HG02870 (cell line): ENCODE measurements at regions not wholly inside any gene's neighbourhood (a gene's known extent, or its start where the extent isn't known, plus 50 kb on each side); places are given as distances from the start of the nearest gene placed in this dataset.
A peak's percentile ranks its signal among the peaks of the same experiment; 100 is the strongest.

Experiments used
- ATAC-seq: cut with Tn5 transposase; IDR thresholded peaks from one replicate; pipeline ENCODE4 v1.9.1; 2021; ENCODE audit warnings: mild to moderate bottlenecking, moderate library complexity; ENCODE audit not compliant: unreplicated experiment

DNA sequence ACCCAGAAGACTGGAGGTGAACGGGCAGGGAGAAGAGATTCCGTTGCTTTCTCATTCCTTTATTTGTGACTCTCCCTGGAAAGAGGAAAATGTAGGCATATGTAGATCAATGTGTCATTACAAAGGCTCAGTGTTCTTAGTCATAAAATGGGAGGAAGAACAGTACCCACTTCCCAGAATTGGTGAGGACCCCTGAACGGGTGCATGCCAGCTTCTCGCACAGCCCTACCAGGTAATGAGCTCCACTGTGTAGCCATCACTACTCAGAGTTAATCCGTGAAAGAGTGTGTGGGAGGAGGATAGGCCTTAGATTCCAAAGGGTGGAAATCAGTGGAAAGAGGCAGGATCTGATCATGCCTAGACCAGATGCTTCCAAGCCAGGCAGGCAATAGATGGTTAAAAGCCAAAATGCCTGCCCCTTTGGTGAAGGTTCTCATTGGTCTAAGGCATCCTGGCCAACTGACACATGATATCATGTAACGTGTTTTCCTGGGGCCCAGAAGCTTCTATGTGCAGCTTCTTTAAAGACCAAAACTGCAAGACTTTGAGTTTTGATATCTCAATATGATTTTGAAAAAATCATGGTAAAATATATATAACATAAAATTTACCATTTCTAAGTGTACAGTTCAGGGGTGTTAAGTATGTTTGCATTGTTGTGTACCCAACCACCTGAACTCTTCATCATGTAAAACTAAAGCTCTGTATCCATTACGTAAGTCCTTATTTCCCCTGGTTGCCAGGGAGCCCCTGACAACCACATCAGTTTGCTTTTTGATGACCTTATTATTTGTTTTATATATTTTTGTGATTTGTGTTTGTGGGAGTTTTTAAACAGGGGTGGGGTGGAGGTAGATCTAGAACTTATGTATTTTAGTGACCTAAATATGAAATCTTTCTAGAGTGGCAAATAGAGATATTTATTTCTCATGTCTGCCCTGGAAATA, 402.2 kb upstream of the CFAP20DC start:
- no peak for ATAC-seq

- peak; percentile 93 for ATAC-seq
These were observed 401.3 kb upstream of the CFAP20DC start for GRCh38 chr3:59450946-59451763.

DNA sequence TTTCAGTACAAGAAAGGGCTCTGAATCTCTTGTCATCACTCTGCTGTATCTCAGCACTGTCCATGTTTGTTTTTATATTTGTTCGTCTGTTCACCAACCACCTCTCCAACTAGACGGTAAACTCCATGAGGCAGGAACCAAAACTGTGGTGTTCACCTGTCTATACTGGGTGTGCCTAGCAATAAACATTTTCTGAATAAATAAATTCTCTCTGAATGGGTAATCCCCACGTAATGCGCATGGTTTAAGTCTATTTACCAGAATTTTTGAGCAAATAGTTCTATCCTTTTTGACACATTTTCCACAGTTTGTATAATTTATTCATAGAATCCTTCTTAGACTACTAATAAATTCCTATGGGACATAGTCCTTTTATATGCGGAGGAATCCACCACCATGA, 400.6 kb upstream of the CFAP20DC start:
- ATAC-seq = no peak

DNA sequence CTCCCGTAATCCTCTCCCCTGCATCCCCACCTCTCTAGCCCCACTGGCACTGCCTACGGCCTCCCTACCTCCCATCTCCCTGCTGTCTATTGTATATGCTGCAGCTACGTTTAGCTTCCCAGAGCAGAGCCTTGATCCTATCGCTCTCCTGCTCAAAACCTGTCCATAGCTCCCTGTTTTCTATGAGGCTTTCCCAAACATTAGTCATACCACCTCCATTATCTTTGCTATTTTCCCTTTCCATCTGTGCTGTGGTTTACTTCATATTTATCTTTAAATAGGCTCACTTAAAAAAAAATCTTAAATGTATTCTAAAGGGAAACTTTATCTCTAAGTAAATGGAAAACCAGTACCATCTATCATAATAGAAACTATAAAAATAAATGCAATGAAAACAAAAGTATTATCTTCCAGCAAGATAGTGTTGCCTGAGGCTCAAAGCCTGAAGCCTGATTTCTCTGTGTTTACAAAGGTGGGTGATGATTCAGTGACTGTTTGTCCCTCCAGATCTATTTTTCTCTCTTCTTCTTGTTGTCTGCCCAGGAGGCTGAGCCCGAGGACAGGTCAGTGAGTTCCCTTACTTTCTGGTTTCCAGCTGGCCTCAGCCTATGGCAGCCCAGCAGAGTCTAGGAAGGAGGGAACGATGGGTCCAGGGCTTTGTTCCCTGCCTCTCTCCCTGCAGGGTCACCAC, 397.1 kb upstream of the CFAP20DC start:
- no peak for ATAC-seq

DNA sequence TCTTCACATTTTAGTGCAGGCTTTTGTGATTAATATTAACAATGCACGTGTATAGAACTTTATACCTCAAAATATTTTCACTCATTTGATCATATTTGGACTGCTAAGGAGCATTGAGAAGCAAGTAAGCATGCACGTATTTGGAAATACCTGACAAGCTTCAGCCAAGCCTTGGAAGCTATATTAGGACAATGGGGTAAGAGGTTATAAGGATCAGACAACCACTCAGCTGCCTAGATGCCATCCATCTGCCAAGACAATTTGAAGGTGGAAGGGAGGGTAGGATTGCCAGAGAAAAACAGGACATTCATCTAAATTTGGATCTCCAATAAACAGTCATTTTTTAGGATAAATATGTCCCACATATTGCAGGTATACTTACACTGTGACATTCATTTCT, 394.9 kb upstream of the CFAP20DC start:
- no peak for ATAC-seq

DNA sequence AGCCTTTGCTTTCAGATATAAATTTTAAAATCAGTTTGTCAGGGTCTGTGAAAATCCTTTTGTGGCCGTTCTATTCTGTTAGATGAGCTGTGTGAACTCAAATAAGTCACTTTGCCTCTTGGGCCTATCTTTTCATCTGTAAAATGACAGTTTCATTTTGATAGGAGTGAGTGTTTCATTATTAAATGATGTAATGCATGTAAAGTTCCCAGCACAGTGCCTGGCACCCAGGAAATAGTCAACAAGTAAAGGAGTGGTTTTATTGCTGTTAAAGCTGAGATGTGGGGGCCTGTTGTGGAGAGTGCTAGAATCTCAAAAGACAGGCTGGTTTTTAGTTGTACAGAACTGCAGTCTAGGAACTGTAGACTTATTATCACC, 394.5 kb upstream of the CFAP20DC start:
- ATAC-seq = peak; percentile 64

- peak; percentile 13 for ATAC-seq
These were observed 393.9 kb upstream of the CFAP20DC start for GRCh38 chr3:59443618-59444293.

GRCh38 chr3:59442046-59442445, 392.2 kb upstream of the CFAP20DC start:
- no peak for ATAC-seq

DNA sequence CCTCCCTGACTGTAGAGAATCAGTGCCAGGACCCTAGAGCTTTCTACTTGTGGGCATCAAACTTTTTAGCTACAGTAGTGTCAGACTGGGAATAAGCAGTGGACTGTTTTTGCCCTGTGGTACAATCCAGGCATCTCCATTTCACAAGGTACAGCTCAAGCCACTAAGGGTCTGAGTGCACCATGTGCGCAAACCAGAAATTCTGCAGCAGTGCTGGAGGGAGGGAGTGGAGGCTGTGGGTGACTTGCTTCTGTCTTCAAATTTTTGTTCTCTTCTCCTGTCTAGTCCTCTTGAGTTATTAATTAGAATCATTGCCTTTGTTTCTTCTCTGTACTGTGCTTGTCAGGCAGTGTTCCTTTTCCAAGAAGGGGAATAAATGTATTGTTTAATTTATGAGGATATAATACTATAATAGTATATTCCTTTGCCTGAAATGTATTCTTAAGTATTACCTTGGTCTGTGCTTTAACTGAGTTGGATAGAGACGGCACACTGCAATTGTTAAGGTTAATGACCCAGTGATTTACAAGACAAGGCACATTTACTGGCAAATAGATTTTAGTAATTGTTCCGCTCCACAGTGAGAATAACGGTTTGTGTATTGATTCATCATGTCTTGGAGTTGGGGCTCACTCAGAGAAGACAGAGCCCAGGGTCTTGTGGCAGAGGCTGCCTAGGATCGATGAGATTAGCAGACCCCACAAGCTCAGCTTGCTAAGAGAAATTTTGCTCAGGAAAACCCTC, 390.6 kb upstream of the CFAP20DC start:
- ATAC-seq = no peak

GRCh38 chr3:59438492-59438891, 388.7 kb upstream of the CFAP20DC start:
- ATAC-seq = no peak

DNA sequence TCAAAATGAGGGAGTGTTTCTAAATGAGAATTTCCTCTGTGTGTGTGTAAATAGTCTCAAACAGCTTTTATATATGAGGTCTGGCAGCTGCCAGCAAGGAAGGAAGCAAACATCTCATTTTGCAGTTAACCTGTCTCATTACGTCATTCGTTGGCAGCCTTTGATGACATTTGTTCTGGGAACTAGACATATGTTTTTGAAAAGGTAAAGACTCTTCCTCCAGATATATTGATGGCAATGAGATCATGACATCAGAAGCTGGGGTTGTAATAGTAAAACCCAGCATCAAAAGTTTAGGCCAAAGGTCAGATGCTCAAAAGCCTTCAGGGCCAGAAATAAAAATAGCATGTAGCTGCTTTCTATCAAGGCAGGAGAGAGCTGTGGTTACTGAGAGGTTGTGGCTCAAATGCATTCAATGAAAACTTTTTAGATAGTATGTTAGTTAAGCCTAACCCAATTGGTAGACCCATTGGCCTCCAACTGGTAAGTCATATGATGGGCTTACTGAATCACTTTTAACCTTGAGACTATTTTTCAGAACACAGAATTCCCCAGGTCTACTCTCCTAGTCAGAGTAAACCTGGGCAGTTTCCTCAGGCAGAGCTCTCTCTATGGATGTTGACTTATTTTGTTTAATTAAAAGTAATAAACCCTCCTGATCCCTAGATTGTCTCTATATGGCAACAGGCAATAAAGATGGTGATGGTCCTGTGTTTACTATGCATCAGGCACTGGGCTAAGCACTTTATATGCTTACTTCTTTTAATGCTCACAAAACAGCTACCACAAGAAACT, 386.5 kb upstream of the CFAP20DC start:
- no peak for ATAC-seq

DNA sequence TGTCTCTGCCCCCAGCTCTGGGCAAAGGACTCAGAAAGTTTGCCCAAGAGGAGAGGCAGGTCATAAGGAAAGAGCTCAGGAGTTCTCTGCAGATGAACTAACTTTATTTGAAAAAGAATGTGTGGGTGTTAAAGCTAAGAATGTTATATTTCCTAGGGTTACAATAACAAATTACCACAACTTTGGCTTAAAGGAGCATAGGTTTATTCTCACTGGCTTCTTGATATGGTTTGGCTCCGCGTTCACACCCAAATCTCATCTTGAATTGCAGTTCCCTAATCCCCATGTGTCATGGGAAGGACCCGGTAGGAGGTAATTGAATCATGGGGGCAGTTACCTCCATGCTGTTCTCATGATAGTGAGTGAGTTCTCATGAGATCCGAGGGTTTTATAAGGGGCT, 383.7 kb upstream of the CFAP20DC start:
- ATAC-seq = no peak

DNA sequence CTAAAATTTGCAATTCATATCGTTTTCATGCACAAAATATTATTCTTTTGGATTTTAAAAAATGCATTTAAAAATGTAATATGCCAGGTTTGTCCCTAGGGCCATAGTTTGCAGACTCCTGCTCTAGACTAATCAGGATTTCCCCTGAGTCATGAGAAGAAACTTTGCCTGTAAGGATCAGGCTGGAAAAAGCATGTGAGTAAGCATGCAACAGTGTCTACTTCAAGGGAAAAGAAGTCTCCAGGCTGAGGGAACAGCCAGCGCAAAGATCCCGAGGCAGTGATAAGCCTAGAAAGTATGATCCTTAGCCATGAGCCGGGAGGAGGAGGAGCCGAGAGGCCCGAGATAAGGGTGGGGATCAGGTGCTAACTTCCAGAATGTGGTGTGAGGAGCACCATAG, 382.8 kb upstream of the CFAP20DC start:
- no peak for ATAC-seq

DNA sequence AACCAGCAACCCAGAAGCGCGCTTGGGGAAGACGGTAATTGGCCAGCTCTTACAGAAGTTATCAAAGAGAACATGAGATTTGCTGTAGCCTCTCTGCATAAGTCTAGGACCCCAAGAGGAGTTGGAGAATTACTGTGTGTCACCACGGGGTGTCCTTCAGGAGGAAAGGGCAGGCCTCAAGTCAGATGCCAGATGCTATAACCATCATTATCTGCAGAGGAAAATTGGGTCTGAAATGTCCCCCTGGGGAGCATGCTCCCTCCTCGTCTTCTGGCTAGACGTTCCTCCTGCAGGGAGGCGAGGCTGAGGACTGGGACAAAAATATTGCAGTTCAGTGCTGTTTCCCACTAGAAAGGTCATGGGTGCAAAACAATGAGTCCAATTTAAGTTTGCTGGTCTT, 380.5 kb upstream of the CFAP20DC start:
- no peak for ATAC-seq

- no peak for ATAC-seq
These were observed 379.4 kb upstream of the CFAP20DC start for GRCh38 chr3:59429198-59429597.

- ATAC-seq = no peak
These were observed 377.2 kb upstream of the CFAP20DC start for GRCh38 chr3:59426821-59427565.

DNA sequence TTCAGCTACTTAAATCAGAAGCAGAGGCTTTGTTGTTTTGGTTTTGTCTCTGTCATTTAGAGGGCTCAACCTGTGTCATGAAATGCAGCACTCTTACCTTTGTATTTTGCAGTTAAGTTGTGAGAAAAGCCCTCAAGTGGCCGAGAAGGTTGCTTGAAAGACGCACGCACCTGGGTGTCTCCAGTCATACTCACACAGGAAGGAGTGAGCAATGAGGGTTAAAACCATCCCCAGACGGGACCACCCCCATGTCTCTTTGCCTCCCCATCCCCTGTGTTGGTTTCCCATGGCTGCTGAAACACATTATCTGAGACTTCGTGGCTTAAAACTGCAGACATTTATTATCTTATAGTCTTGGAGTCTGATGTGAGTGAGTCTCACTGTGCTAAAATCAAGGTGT, 376.1 kb upstream of the CFAP20DC start:
- peak; percentile 60 for ATAC-seq

DNA sequence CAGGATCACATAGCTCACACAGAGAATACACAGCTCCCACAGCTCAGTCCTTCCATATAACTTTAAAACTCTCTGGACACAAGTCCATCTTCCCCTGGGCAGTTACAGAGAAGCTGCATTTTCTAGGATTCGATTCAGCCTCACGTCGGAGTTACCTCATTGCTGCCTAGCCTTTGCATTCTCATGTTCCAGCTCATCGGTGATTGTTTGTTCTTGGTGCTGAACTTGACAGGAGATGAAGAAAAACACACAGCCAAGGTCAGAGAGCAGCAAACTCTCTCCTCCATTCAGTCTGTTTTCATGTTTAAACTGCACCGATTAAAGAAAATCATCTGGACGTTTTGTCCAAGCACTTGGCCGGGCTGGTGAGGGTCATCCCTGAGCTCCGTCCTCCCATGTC, 375.5 kb upstream of the CFAP20DC start:
- ATAC-seq = no peak
